ENCODE measurements at regions not wholly inside any gene's neighbourhood (a gene's known extent, or its start where the extent isn't known, plus 50 kb on each side); places are given as distances from the start of the nearest gene placed in this dataset.

- no CpG with 5 or more reads among the region's 1 CpG for WGBS (ENCODE audit: extremely low coverage, insufficient read length, low lambda C conversion rate)
- no peaks in the 10 kb centered on the region for H3K23me2 ChIP-seq (ENCODE audit: insufficient read length, low read depth, low read length, poor library complexity, severe bottlenecking)
- no peak overlapping the region for H3K4me2 ChIP-seq (ENCODE audit: insufficient read depth, insufficient read length, low read length)
- no peak overlapping the region for H3K56ac ChIP-seq (ENCODE audit: insufficient read length, low read depth, low read length)
- H3K27me3 ChIP-seq (ENCODE audit: insufficient read depth, low read length) = no peaks in the 10 kb centered on the region
- H3K79me2 ChIP-seq (ENCODE audit: insufficient read depth, low read length) = no peaks in the 10 kb centered on the region
- no peak overlapping the region for H2BK20ac ChIP-seq (ENCODE audit: low read depth, low read length, poor library complexity, severe bottlenecking)
- no peaks in the 10 kb centered on the region for H4K20me1 ChIP-seq (ENCODE audit: control insufficient read depth, insufficient read depth, insufficient read length)
- no peak overlapping the region for H3K4ac ChIP-seq (ENCODE audit: low read depth, low read length)
- no peak overlapping the region for H3K23ac ChIP-seq (ENCODE audit: insufficient read length, low read depth, low read length)
- no peak overlapping the region for H2BK15ac ChIP-seq (ENCODE audit: low read depth, low read length)
- no peaks in the 10 kb centered on the region for H3K9me3 ChIP-seq (ENCODE audit: control insufficient read depth, low read depth, low read length)
- peaks cover 3% of the 10 kb centered on the region; the same call in 1 of the 2 replicates for H3K4me1 ChIP-seq (ENCODE audit: insufficient read depth, low read length)
- no peak overlapping the region for H2AK5ac ChIP-seq (ENCODE audit: insufficient read length, low read length)
- no peak overlapping the region for H3K14ac ChIP-seq (ENCODE audit: insufficient read depth, low read length)
- peaks cover 19 to 23% of the 10 kb centered on the region in 2 experiments for H3K4me1 Mint-ChIP-seq
- H4K5ac ChIP-seq (ENCODE audit: insufficient read length, low read depth, low read length) = no peak overlapping the region
- H3K9ac ChIP-seq (ENCODE audit: extremely low read depth, insufficient read length, low read length) = no peak overlapping the region
- H3K4me3 Mint-ChIP-seq = no peak overlapping the region
- no peak overlapping the region for H3K27ac ChIP-seq (ENCODE audit: insufficient read length, low read depth, low read length)
- no peak overlapping the region for H3T11ph ChIP-seq (ENCODE audit: low read length)
- no peak overlapping the region for H3K18ac ChIP-seq (ENCODE audit: insufficient read length, low read depth, low read length)
- H3K9me3 Mint-ChIP-seq = no peaks in the 10 kb centered on the region
- H3K27me3 Mint-ChIP-seq (ENCODE audit: low read depth) = no peaks in the 10 kb centered on the region
- H3K36me3 Mint-ChIP-seq (ENCODE audit: insufficient read depth in 1 of 3, low read depth in 3 of 3) = no peaks in the 10 kb centered on the region
- H2AFZ ChIP-seq (ENCODE audit: low read length) = no peak overlapping the region
- H2BK120ac ChIP-seq (ENCODE audit: low read depth, low read length, poor library complexity, severe bottlenecking) = no peak overlapping the region
- no peak overlapping the region for H2BK5ac ChIP-seq (ENCODE audit: insufficient read length, low read length)
- no peak overlapping the region for H2BK12ac ChIP-seq (ENCODE audit: insufficient read length, low read depth, low read length)
- DNase-seq = no peak
- no peaks in the 10 kb centered on the region for H3K79me1 ChIP-seq (ENCODE audit: insufficient read depth, low read depth, low read length, poor library complexity, severe bottlenecking)
- no peak overlapping the region for H4K8ac ChIP-seq (replicated peaks; ENCODE audit: insufficient read length, low read depth, low read length)
- H4K91ac ChIP-seq (ENCODE audit: insufficient read length, low read depth, low read length) = no peak overlapping the region
- H3K27ac Mint-ChIP-seq = no peak overlapping the region
- no peak for TF ChIP-seq CTCF (conservative IDR thresholded peaks at IDR 0.05)
These were observed 395.4 kb downstream of the EFNA5 start for GRCh38 chr5:107275333-107275732.
